ENCODE measurements at regions not wholly inside any gene's neighbourhood (a gene's known extent, or its start where the extent isn't known, plus 50 kb on each side); places are given as distances from the start of the nearest gene placed in this dataset.

- no peaks in the 10 kb centered on the region for H3K4me1 ChIP-seq (ENCODE audit: insufficient read depth, low read length)
- H3K27me3 ChIP-seq (ENCODE audit: control insufficient read depth in 1 of 2, insufficient read depth in 2 of 2, low read length in 2 of 2) = peaks cover 5 to 11% of the 10 kb centered on the region in 2 experiments; a peak in 4 of 5 replicates
- in situ Hi-C loops (cut with HindIII; ENCODE audit: extremely low pct_ligation_motif_present, low pct_unique_long_range_greater_than_20kb) (loop anchor here (25.0 kb wide), 1 partner anchor 755 kb away; no protein-coding TSS in a partner anchor), intact Hi-C loops (cut with micrococcal nuclease; ENCODE audit: unreplicated experiment) (no loop called here)
- no peak overlapping the region for H2AFZ ChIP-seq (ENCODE audit: low read length)
- H3K36me3 ChIP-seq (replicated peaks in 1 of 2; ENCODE audit: control insufficient read depth in 1 of 2, insufficient read depth in 2 of 2, low read length in 2 of 2) = no peaks in the 10 kb centered on the region
- no peak overlapping the region for H3K4me3 ChIP-seq (replicated peaks in 1 of 3; ENCODE audit: insufficient read depth in 1 of 3, low read depth in 2 of 3, low read length in 3 of 3)
- DNase-seq (ENCODE audit: low spot score) (no peak), FAIRE-seq (no peak), ATAC-seq (no peak)
- no peak overlapping the region for H3K4me2 ChIP-seq (ENCODE audit: low read depth, low read length)
- ChIA-PET POLR2A (no interaction called here), CTCF (ENCODE audit: low intra/inter-chr PET ratio, low total read pairs) (no interaction called here)
- BruUV-seq (replicated peaks) = no TSS peak
- H3K9me3 ChIP-seq (ENCODE audit: low read length) = no peaks in the 10 kb centered on the region
- TF ChIP-seq STAG1 (CRISPR knock-in tag; IDR thresholded peaks at IDR 0.05) (0 out of 2 replicates have a peak, but pooled peaks have one; percentile 23), SOX13 (IDR thresholded peaks at IDR 0.05) (no peak), SOX13 (CRISPR knock-in tag; conservative IDR thresholded peaks at IDR 0.05 in 1 of 2, IDR thresholded peaks at IDR 0.05 in 1 of 2) (no peak)
- WGBS (ENCODE audit: low lambda C conversion rate) = under 1% methylated on average over 5 of the region's 5 CpGs
- H3K79me2 ChIP-seq (ENCODE audit: insufficient read depth, low read length) = no peaks in the 10 kb centered on the region
- H4K20me1 ChIP-seq (ENCODE audit: insufficient read depth, low read length) = no peaks in the 10 kb centered on the region
- H3K27ac ChIP-seq (ENCODE audit: extremely low read length, insufficient read depth, low read length) = no peak overlapping the region
- H3K9ac ChIP-seq (ENCODE audit: insufficient read depth, low read depth, low read length) = no peak overlapping the region
These were observed 510.3 kb downstream of the BRD1 start for GRCh38 chr22:49317369-49317768.

GRCh38 chr22:49312601-49313000, 515.1 kb downstream of the BRD1 start:
- intact Hi-C loops (cut with micrococcal nuclease; ENCODE audit: unreplicated experiment) = no loop called here
- ATAC-seq (no peak), DNase-seq (ENCODE audit: low spot score) (no peak), FAIRE-seq (no peak)
- 0% methylated on average over 2 of the region's 2 CpGs for WGBS (ENCODE audit: low lambda C conversion rate)
- in situ Hi-C loops (cut with HindIII; ENCODE audit: extremely low pct_ligation_motif_present, low pct_unique_long_range_greater_than_20kb) = loop anchor here (25.0 kb wide), 1 partner anchor 750 kb away; no protein-coding TSS in a partner anchor
- H3K27me3 ChIP-seq (ENCODE audit: control insufficient read depth in 1 of 2, insufficient read depth in 2 of 2, low read length in 2 of 2) = peaks cover 0 to 28% of the 10 kb centered on the region in 2 experiments; a peak in 3 of 5 replicates
- no peak overlapping the region for H3K4me2 ChIP-seq (ENCODE audit: low read depth, low read length)
- no peaks in the 10 kb centered on the region for H3K4me1 ChIP-seq (ENCODE audit: insufficient read depth, low read length)
- no peak overlapping the region for H3K27ac ChIP-seq (ENCODE audit: extremely low read length, insufficient read depth, low read length)
- CTCF ChIA-PET (ENCODE audit: low intra/inter-chr PET ratio, low total read pairs) = no interaction called here
- no peaks in the 10 kb centered on the region for H3K9me3 ChIP-seq (ENCODE audit: low read length)
- no peaks in the 10 kb centered on the region for H4K20me1 ChIP-seq (ENCODE audit: insufficient read depth, low read length)
- no peaks in the 10 kb centered on the region for H3K79me2 ChIP-seq (ENCODE audit: insufficient read depth, low read length)
- no peak overlapping the region for H3K9ac ChIP-seq (ENCODE audit: insufficient read depth, low read depth, low read length)
- POLR2A ChIA-PET = no interaction called here
- no peak overlapping the region for H2AFZ ChIP-seq (ENCODE audit: low read length)
- BruUV-seq (replicated peaks) = no TSS peak
- H3K4me3 ChIP-seq (replicated peaks in 1 of 3; ENCODE audit: insufficient read depth in 1 of 3, low read depth in 2 of 3, low read length in 3 of 3) = no peak overlapping the region
- H3K36me3 ChIP-seq (replicated peaks in 1 of 2; ENCODE audit: control insufficient read depth in 1 of 2, insufficient read depth in 2 of 2, low read length in 2 of 2) = no peaks in the 10 kb centered on the region
- TF ChIP-seq HNRNPL (IDR thresholded peaks at IDR 0.05; ENCODE audit: low read depth, low read length) = no peak
- no peak for TF ChIP-seq HOXA3 (CRISPR knock-in tag; IDR thresholded peaks at IDR 0.05)
- no peak for TF ChIP-seq MXD3 (CRISPR knock-in tag; IDR thresholded peaks at IDR 0.05)
- no peak for TF ChIP-seq TRIM22 (IDR thresholded peaks at IDR 0.05)
- no peak for TF ChIP-seq ZNF180 (CRISPR knock-in tag; IDR thresholded peaks at IDR 0.05; ENCODE audit: borderline replicate concordance, low read depth)
- no peak for TF ChIP-seq ZNF24 (IDR thresholded peaks at IDR 0.05)
- no peak for TF ChIP-seq DBP (CRISPR knock-in tag; IDR thresholded peaks at IDR 0.05; ENCODE audit: not compliant biosample characterization)
- no peak for TF ChIP-seq HNRNPK (IDR thresholded peaks at IDR 0.05; ENCODE audit: low read depth, low read length, poor library complexity, severe bottlenecking)
- TF ChIP-seq NFKBIZ (CRISPR knock-in tag; IDR thresholded peaks at IDR 0.05) = no peak
- TF ChIP-seq PRMT3 (CRISPR knock-in tag; IDR thresholded peaks at IDR 0.05; ENCODE audit: borderline replicate concordance, low read depth) = no peak
- no peak for TF ChIP-seq FOXP1 (IDR thresholded peaks at IDR 0.05)
- no peak for TF ChIP-seq FOXP1 (CRISPR knock-in tag; IDR thresholded peaks at IDR 0.05)
- no peak for TF ChIP-seq TRAFD1 (CRISPR knock-in tag; IDR thresholded peaks at IDR 0.05; ENCODE audit: borderline replicate concordance)

All from HepG2 (cell line).